GM12892 (cell line): ENCODE measurements at regions not wholly inside any gene's neighbourhood (a gene's known extent, or its start where the extent isn't known, plus 50 kb on each side); places are given as distances from the start of the nearest gene placed in this dataset.

ENCODE experiments used
- DNase-seq: peaks from one replicate; pipeline ENCODE4 v3.0.0; 2011; ENCODE audit not compliant: insufficient read length
- FAIRE-seq: peaks from 2 replicates; lab custom pipeline; 2011; peaks lifted over from hg19 to GRCh38; lab: Jason Lieb, UNC
- POLR2A ChIP-seq: IDR thresholded peaks from 2 replicates; pipeline ENCODE4 v1.6.1; 2011; ENCODE audit warnings: low read depth, low read length, control low read depth
- POLR2AphosphoS5 ChIP-seq: IDR thresholded peaks from 2 replicates; pipeline ENCODE4 v1.6.1; 2011; ENCODE audit warnings: low read depth, low read length, control low read depth
- TAF1 ChIP-seq: IDR thresholded peaks from 2 replicates; pipeline ENCODE4 v1.6.1; 2011; ENCODE audit warnings: low read depth, mild to moderate bottlenecking, control low read depth, low read length, borderline replicate concordance

GRCh38 chr14:97626088-97626487, 828.9 kb downstream of the VRK1 start:
- FAIRE-seq (no peak), DNase-seq (no peak)
- no peak for TF ChIP-seq TAF1
- no peak for TF ChIP-seq POLR2A
- TF ChIP-seq POLR2AphosphoS5 = no peak

- DNase-seq = no peak
- TF ChIP-seq POLR2A (no peak), TAF1 (no peak)
- no peak for FAIRE-seq
These were observed 833.1 kb downstream of the VRK1 start for GRCh38 chr14:97630249-97630648.

GRCh38 chr14:97633131-97633738, 836.1 kb downstream of the VRK1 start:
- TF ChIP-seq POLR2AphosphoS5 (no peak), TAF1 (no peak), POLR2A (no peak)
- FAIRE-seq (no peak), DNase-seq (no peak)

DNA sequence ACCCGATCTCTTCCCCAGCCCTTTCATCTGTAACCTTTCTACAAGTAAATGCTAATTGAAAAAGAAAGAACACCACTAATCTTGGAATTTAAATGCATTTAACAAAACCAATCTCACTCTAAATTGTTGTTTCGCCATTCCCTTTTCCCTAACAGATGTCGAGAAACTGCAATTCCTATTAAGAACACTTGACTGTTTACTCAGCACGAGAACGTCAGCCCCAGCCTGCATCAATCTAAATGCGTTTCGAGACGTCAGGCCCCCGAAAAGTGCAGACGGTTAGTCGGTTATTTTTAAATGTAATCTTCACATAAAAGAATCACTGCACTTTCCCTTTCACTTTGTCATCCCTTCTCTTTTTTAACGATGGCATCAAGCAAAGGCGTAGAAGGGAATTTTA, 837.6 kb downstream of the VRK1 start:
- DNase-seq (no peak), FAIRE-seq (no peak)
- TF ChIP-seq POLR2AphosphoS5 (no peak), TAF1 (no peak), POLR2A (no peak)

DNA sequence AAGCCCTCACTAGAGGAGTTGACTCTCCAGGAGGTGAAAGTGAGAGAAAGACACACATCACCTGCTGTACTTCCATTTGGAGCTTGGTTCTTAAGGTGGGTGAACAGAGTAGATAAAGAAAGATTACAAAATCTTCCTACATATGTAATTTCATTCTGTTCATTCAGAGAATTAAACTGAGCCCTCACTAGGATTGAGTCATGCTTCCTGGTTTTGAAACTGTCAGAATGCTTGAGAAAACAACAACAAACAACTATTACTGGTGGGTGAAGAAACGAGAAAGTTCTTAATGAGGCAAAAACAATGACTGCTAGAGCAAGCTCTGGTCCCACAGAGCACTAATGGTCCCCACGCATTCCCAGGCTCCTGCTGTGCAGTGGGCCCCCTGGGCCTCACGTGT, 841.7 kb downstream of the VRK1 start:
- DNase-seq (no peak), FAIRE-seq (no peak)
- TF ChIP-seq TAF1 = no peak
- TF ChIP-seq POLR2AphosphoS5 = no peak
- TF ChIP-seq POLR2A = no peak

GRCh38 chr14:97640031-97640430, 842.8 kb downstream of the VRK1 start:
- FAIRE-seq = no peak
- TF ChIP-seq TAF1 = no peak
- TF ChIP-seq POLR2AphosphoS5 = no peak
- TF ChIP-seq POLR2A = no peak

DNA sequence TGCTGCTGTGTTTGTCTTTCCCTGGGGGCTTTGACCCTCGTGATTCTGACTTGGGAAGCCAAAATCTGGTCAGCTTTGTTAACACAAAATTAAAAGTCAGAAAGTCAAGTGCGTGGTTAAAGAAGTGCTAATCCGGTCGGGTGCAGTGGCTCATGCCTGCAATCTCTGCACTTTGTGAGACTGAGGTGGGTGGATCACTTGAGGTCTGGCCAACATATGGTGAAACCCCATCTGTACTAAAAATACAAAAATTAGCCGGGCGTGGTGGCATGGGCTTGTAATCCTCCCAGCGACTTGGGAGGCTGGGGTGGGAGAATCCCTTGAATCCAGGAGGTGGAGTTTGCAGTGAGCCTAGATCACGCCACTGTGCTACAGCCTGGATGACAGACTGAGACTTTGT, 844.6 kb downstream of the VRK1 start:
- no peak for TF ChIP-seq POLR2AphosphoS5
- no peak for TF ChIP-seq TAF1
- no peak for TF ChIP-seq POLR2A
- FAIRE-seq = no peak

More at GRCh38 chr14:97640031-97640430, 842.8 kb downstream of the VRK1 start:
- no peak for DNase-seq

DNA sequence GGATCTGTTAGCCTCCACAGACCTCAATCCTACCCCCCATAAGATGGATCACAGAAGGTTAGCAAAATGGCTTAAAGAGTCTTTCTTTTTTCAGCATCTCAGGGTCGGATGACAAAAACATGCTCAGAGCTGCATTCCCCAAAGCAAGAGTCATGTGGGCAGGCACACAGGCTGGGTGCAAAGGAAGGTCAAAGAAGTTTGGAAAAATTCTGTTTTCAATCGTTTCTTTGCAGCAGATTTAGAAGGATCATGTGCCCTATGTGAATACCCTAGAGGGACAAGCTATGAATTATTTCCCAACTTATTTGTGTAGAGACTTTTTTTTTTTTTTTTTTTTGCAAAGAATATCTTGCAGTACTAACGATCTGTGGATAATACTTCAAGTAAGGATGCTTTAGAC, 845.4 kb downstream of the VRK1 start:
- no peak for FAIRE-seq
- DNase-seq = no peak
- TF ChIP-seq TAF1 (no peak), POLR2A (no peak), POLR2AphosphoS5 (no peak)

More for the DNA sequence above, 844.6 kb downstream of the VRK1 start:
- no peak for DNase-seq

- no peak for FAIRE-seq
- TF ChIP-seq POLR2A = no peak
- no peak for TF ChIP-seq TAF1
- no peak for TF ChIP-seq POLR2AphosphoS5
- no peak for DNase-seq
These were observed 847.2 kb downstream of the VRK1 start for GRCh38 chr14:97644365-97644764.

DNA sequence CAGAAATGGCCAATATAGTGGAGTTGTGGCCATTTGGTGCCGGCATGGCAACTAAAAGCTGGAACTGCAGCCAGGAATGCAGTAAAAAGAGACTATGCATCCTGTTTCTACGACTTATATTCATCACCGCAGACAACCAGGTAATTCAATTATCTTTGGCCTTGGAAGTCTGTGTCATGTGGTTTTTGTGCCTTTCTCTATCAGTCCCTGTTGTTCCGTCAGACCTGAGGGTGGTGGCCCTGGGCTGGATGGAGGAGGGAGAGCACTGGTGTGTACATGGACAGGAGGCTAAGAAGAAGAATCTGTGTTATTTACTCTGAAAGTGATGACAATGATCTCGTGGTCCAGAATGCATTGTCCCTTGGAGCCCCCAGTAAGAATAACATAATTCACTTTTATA, 852.6 kb downstream of the VRK1 start:
- TF ChIP-seq POLR2A (no peak), POLR2AphosphoS5 (no peak), TAF1 (no peak)
- no peak for DNase-seq
- FAIRE-seq = no peak

GRCh38 chr14:97655169-97655948, 858.2 kb downstream of the VRK1 start:
- DNase-seq = no peak
- FAIRE-seq = no peak
- TF ChIP-seq POLR2A = no peak
- no peak for TF ChIP-seq TAF1
- no peak for TF ChIP-seq POLR2AphosphoS5

DNA sequence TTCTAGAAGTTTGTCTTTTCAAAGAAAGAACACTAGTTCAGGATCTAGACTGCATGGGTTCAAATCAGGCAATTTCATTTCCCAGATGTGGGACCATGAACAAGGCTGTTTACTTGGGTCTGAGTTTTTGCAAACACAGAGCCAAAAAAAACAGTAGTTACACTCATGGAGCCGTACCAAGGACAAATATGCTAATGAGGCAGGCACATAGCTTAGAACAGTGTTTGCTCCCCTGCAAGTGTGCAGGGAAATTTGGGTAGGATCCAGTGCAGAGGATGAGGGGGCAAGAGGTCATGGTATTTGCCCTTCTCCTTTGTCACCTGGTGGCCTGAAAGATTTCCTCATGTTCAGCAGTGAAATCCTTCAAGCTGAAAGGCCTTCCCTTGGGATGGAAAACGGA, 860.4 kb downstream of the VRK1 start:
- TF ChIP-seq POLR2A (no peak), TAF1 (no peak), POLR2AphosphoS5 (no peak)
- FAIRE-seq (no peak), DNase-seq (no peak)
